ENCODE measurements at regions not wholly inside any gene's neighbourhood (a gene's known extent, or its start where the extent isn't known, plus 50 kb on each side); places are given as distances from the start of the nearest gene placed in this dataset.

GRCh38 chr6:67887747-67888545, 747.1 kb upstream of the ADGRB3 start:
- Histone ChIP-seq H4K5ac (ENCODE audit: insufficient read length, low read depth, low read length) (no peak overlapping the region), H2AK5ac (ENCODE audit: low read depth, low read length) (no peak overlapping the region), H4K91ac (replicated peaks; ENCODE audit: insufficient read length, low read length) (no peak overlapping the region), H2BK20ac (ENCODE audit: low read length) (no peak overlapping the region), H3K27me3 (replicated peaks in 1 of 4; ENCODE audit: control insufficient read depth in 3 of 4, extremely low read depth in 1 of 4, insufficient read depth in 3 of 4, low read length in 3 of 4) (no peaks in the 10 kb centered on the region), H2BK12ac (ENCODE audit: low read depth, low read length) (no peak overlapping the region), H3K23ac (ENCODE audit: insufficient read length) (no peak overlapping the region), H3K56ac (replicated peaks; ENCODE audit: insufficient read length, low read depth, low read length) (no peak overlapping the region), H3K4me3 (ENCODE audit: extremely low read depth in 1 of 4, insufficient read depth in 2 of 4, low read depth in 3 of 4, low read length in 4 of 4) (no peak overlapping the region), H2BK5ac (ENCODE audit: low read depth, low read length) (no peak overlapping the region), H2BK15ac (ENCODE audit: low read length) (no peak overlapping the region), H3K9ac (replicated peaks in 1 of 4; ENCODE audit: extremely low read depth in 1 of 4, low read depth in 3 of 4, low read length in 3 of 4) (no peak overlapping the region), H3K18ac (ENCODE audit: extremely low read depth, low read length) (no peak overlapping the region), H2AFZ (ENCODE audit: low read length) (no peak overlapping the region), H2BK120ac (replicated peaks; ENCODE audit: low read depth, low read length) (no peak overlapping the region), H3K79me2 (ENCODE audit: control insufficient read depth in 1 of 2, insufficient read depth in 2 of 2, low read length in 2 of 2) (no peaks in the 10 kb centered on the region), H3K4ac (replicated peaks; ENCODE audit: insufficient read length, low read depth, low read length) (no peak overlapping the region), H3K23me2 (ENCODE audit: low read depth, low read length) (no peaks in the 10 kb centered on the region; the same call in 1 of the 2 replicates), H3K4me2 (ENCODE audit: insufficient read depth in 1 of 2, low read depth in 2 of 2, low read length in 2 of 2) (no peak overlapping the region), H3K36me3 (ENCODE audit: control insufficient read depth in 2 of 4, insufficient read depth in 4 of 4, low read length in 3 of 4) (no peaks in the 10 kb centered on the region), H3K79me1 (ENCODE audit: low read depth, low read length) (no peaks in the 10 kb centered on the region), H3K9me3 (ENCODE audit: insufficient read depth in 2 of 2, low read depth in 1 of 2, low read length in 1 of 2) (peaks cover 0 to 2% of the 10 kb centered on the region in 2 experiments; a peak in 1 of 4 replicates), H4K20me1 (replicated peaks in 1 of 2; ENCODE audit: control insufficient read depth in 1 of 2, insufficient read depth in 2 of 2, low read length in 2 of 2) (no peaks in the 10 kb centered on the region), H3K27ac (ENCODE audit: low read depth, low read length) (no peak overlapping the region), H3K4me1 (replicated peaks in 1 of 4; ENCODE audit: control insufficient read depth in 3 of 4, insufficient read depth in 4 of 4, low read length in 3 of 4) (no peaks in the 10 kb centered on the region), H4K8ac (ENCODE audit: extremely low read depth, insufficient read depth, low read length) (no peak overlapping the region), H3K14ac (ENCODE audit: insufficient read length) (no peak overlapping the region)
- 91% methylated on average over 17 of the region's 17 CpGs; no CpG with 5 or more reads in 1 of the 2 experiments for WGBS, 2 experiments (ENCODE audit: extremely low coverage in 1 of 2, insufficient coverage in 1 of 2, insufficient read length in 1 of 2, insufficient replicate concordance in 2 of 2, low coverage in 1 of 2, low lambda C conversion rate in 2 of 2, missing lambda C conversion rate in 1 of 2)
- FAIRE-seq (no peak), DNase-seq (ENCODE audit: low read depth in 1 of 2, low spot score in 2 of 2) (no peak)
- ChIA-PET POLR2A (ENCODE audit: partially characterized antibody) (no interaction called here), CTCF (ENCODE audit: partially characterized antibody) (interaction anchor here (1.0 kb wide), 1 partner anchor 456 kb away, joined by 3 read pairs; no protein-coding TSS in a partner anchor)
- TF ChIP-seq CBX8 (IDR thresholded peaks at IDR 0.05; ENCODE audit: borderline replicate concordance, low read depth, low read length) (no peak), USF2 (IDR thresholded peaks at IDR 0.05; ENCODE audit: low read length) (no peak), CHD1 (IDR thresholded peaks at IDR 0.05; ENCODE audit: low read depth, low read length) (no peak), TBP (IDR thresholded peaks at IDR 0.05; ENCODE audit: low read depth, low read length) (no peak), POLR2AphosphoS5 (IDR thresholded peaks at IDR 0.05; ENCODE audit: low read depth, low read length) (no peak), TAF1 (IDR thresholded peaks at IDR 0.05; ENCODE audit: low read depth, low read length) (no peak), MAX (IDR thresholded peaks at IDR 0.05) (no peak), RFX5 (IDR thresholded peaks at IDR 0.05; ENCODE audit: borderline replicate concordance, low read depth, low read length) (no peak), SAP30 (IDR thresholded peaks at IDR 0.05; ENCODE audit: insufficient read depth, insufficient replicate concordance, low read length) (no peak), YY1 (IDR thresholded peaks at IDR 0.05; ENCODE audit: low read depth, low read length) (no peak), BACH1 (IDR thresholded peaks at IDR 0.05; ENCODE audit: low read length) (no peak)

Data from H1 (cell line).